ENCODE measurements at regions not wholly inside any gene's neighbourhood (a gene's known extent, or its start where the extent isn't known, plus 50 kb on each side); places are given as distances from the start of the nearest gene placed in this dataset.

DNA sequence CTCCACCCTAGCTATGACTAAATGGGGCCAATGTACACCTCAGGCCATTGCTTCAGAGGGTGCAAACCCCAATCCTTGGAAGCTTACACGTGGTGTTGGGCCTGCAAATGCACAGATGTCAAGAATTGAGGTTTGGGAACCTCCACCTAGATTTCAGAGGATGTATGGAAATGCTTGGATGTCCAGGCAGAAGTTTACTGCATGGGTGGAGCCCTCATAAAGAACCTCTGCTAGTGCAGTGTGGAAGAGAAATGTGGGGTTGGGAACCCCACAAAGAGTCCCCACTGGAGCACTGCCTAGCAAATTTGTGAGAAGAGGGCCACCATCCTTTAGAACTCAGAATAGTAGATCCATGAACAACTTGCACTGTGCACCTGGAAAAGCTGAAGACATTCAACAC is 284.1 kb downstream of the ANTXR2 start:
- TF ChIP-seq, protein P1, sequence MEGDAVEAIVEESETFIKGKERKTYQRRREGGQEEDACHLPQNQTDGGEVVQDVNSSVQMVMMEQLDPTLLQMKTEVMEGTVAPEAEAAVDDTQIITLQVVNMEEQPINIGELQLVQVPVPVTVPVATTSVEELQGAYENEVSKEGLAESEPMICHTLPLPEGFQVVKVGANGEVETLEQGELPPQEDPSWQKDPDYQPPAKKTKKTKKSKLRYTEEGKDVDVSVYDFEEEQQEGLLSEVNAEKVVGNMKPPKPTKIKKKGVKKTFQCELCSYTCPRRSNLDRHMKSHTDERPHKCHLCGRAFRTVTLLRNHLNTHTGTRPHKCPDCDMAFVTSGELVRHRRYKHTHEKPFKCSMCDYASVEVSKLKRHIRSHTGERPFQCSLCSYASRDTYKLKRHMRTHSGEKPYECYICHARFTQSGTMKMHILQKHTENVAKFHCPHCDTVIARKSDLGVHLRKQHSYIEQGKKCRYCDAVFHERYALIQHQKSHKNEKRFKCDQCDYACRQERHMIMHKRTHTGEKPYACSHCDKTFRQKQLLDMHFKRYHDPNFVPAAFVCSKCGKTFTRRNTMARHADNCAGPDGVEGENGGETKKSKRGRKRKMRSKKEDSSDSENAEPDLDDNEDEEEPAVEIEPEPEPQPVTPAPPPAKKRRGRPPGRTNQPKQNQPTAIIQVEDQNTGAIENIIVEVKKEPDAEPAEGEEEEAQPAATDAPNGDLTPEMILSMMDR (IDR thresholded peaks at IDR 0.05): no peak
- no peak for TF ChIP-seq POLR2AphosphoS5 (IDR thresholded peaks at IDR 0.05)
- TF ChIP-seq POLR2A (IDR thresholded peaks at IDR 0.05; ENCODE audit: low read depth): no peak

Measured in esophagus muscularis mucosa (tissue), 3 donors.